Fibroblast of the aortic adventitia (primary cell): ENCODE measurements at regions not wholly inside any gene's neighbourhood (a gene's known extent, or its start where the extent isn't known, plus 50 kb on each side); places are given as distances from the start of the nearest gene placed in this dataset.
A peak's percentile ranks its signal among the peaks of the same experiment; 100 is the strongest.

ENCODE experiments used
- DNase-seq: peaks from one replicate; pipeline ENCODE4 v3.0.0-alpha.2; 2010; ENCODE audit warnings: low read depth
- H3K4me3 ChIP-seq: 2 replicates; pipeline ENCODE4 v1.5.1; 2011; ENCODE audit warnings: low read depth, mild to moderate bottlenecking, control low read depth, low read length, moderate library complexity
- CTCF ChIP-seq: IDR thresholded peaks from 2 replicates; pipeline ENCODE4 v1.5.1; 2011; ENCODE audit warnings: mild to moderate bottlenecking, low read length, control low read depth, inconsistent platforms; ENCODE audit not compliant: insufficient read depth

GRCh38 chr11:64472593-64473455 is 82.9 kb upstream of the SLC22A11 start:
- DNase-seq: peak; percentile 10
- H3K4me3 ChIP-seq: no peak overlapping the region
- no peak for TF ChIP-seq CTCF

- no peak overlapping the region for H3K4me3 ChIP-seq
- TF ChIP-seq CTCF: no peak
- no peak for DNase-seq
Observed at GRCh38 chr11:64474680-64475079, 81.1 kb upstream of the SLC22A11 start.

- DNase-seq: no peak
- H3K4me3 ChIP-seq: no peak overlapping the region
- no peak for TF ChIP-seq CTCF
Observed at GRCh38 chr11:64475145-64475544, 80.6 kb upstream of the SLC22A11 start.

- H3K4me3 ChIP-seq: no peak overlapping the region
- DNase-seq: no peak
- TF ChIP-seq CTCF: no peak
Observed at GRCh38 chr11:64476881-64477280, 78.9 kb upstream of the SLC22A11 start.

GRCh38 chr11:64477675-64478074 is 78.1 kb upstream of the SLC22A11 start:
- H3K4me3 ChIP-seq: no peak overlapping the region
- no peak for TF ChIP-seq CTCF
- DNase-seq: no peak

- no peak for TF ChIP-seq CTCF
- no peak for DNase-seq
- H3K4me3 ChIP-seq: no peak overlapping the region
Observed at GRCh38 chr11:64482588-64482987, 73.2 kb upstream of the SLC22A11 start.
